WTC11 (cell line): ENCODE measurements at regions not wholly inside any gene's neighbourhood (a gene's known extent, or its start where the extent isn't known, plus 50 kb on each side); places are given as distances from the start of the nearest gene placed in this dataset.
"Not testable (repeated sequence)": the region's sequence is repeated elsewhere in the genome, so short reads cannot be mapped to it uniquely, and the experiment has no call there.

Source experiments
- CREB1 ChIP-seq: sonication (generic); formaldehyde crosslinking; IDR thresholded peaks from 2 replicates; pipeline ENCODE4 v1.8.0; 2023; ENCODE audit warnings: mild to moderate bottlenecking, missing genetic modification reagents
- FOXJ3 ChIP-seq: sonication (generic); formaldehyde crosslinking; IDR thresholded peaks from 2 replicates; pipeline ENCODE4 v1.9.0; 2021; ENCODE audit warnings: missing genetic modification reagents, mild to moderate bottlenecking, borderline replicate concordance
- FOXK1 ChIP-seq: sonication (generic); formaldehyde crosslinking; IDR thresholded peaks from 2 replicates; pipeline ENCODE4 v1.8.0; 2022; ENCODE audit warnings: mild to moderate bottlenecking, moderate library complexity, missing genetic modification reagents
- GTF2I ChIP-seq: fragments of 250-450 bp; sonication (Bioruptor Pico); conservative IDR thresholded peaks from 2 replicates; pipeline ENCODE4 v1.4.0; 2021; ENCODE audit warnings: mild to moderate bottlenecking
- NR1H2 ChIP-seq: sonication (generic); formaldehyde crosslinking; IDR thresholded peaks from 2 replicates; pipeline ENCODE4 v1.9.0; 2021; ENCODE audit warnings: mild to moderate bottlenecking, moderate library complexity, missing genetic modification reagents
- NR2C2 ChIP-seq: sonication (generic); formaldehyde crosslinking; IDR thresholded peaks from 2 replicates; pipeline ENCODE4 v1.8.0; 2022; ENCODE audit warnings: mild to moderate bottlenecking, missing genetic modification reagents
- SP1 ChIP-seq: sonication (generic); formaldehyde crosslinking; conservative IDR thresholded peaks from 2 replicates; pipeline ENCODE4 v1.8.1; 2022; ENCODE audit warnings: missing genetic modification reagents
- TF ChIP-seq, protein P1 (sequence below): fragments of 250-450 bp; sonication (Bioruptor Pico); IDR thresholded peaks from 2 replicates; pipeline ENCODE4 v2.1.2; 2022; ENCODE audit warnings: mild to moderate bottlenecking, moderate library complexity
- TF ChIP-seq, protein P2 (sequence below): fragments of 200-600 bp; IDR thresholded peaks from 2 replicates; pipeline ENCODE4 v1.8.0; 2022; ENCODE audit warnings: antibody characterized with exemption
- TF ChIP-seq, protein P3 (sequence below): sonication (generic); formaldehyde crosslinking; IDR thresholded peaks from 2 replicates; pipeline ENCODE4 v1.8.0; 2022; ENCODE audit warnings: mild to moderate bottlenecking, missing genetic modification reagents
- TF ChIP-seq, protein P4 (sequence below): sonication (generic); formaldehyde crosslinking; IDR thresholded peaks from 2 replicates; pipeline ENCODE4 v1.8.1; 2023; ENCODE audit warnings: mild to moderate bottlenecking, missing genetic modification reagents, borderline replicate concordance
- TF ChIP-seq, protein P5 (sequence below): sonication (generic); formaldehyde crosslinking; IDR thresholded peaks from 2 replicates; pipeline ENCODE4 v1.8.0; 2023; ENCODE audit warnings: mild to moderate bottlenecking, missing genetic modification reagents

DNA sequence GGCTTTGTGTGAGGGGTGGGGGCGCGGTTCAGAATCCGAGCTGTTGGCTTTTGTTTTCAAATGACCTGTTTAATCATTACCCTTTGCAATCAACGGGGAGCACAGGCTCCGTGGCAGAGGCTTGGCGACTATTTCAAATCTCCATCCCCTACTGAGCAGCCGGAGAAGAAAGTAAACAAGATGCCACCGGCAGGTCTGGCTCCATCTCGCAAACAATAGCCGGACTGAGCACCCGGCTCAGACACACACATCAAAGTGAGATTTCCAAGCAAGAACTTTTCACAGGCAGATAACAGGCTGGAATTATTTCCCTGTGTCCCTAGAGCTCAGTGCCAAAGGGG, 143.4 kb downstream of the GTF2IRD2B start:
- TF ChIP-seq, protein P1, sequence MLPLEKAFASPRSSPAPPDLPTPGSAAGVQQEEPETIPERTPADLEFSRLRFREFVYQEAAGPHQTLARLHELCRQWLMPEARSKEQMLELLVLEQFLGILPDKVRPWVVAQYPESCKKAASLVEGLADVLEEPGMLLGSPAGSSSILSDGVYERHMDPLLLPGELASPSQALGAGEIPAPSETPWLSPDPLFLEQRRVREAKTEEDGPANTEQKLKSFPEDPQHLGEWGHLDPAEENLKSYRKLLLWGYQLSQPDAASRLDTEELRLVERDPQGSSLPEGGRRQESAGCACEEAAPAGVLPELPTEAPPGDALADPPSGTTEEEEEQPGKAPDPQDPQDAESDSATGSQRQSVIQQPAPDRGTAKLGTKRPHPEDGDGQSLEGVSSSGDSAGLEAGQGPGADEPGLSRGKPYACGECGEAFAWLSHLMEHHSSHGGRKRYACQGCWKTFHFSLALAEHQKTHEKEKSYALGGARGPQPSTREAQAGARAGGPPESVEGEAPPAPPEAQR (CRISPR knock-in tag) = not testable (repeated sequence)
- not testable (repeated sequence) for TF ChIP-seq NR1H2 (CRISPR knock-in tag); SP1 (CRISPR knock-in tag); FOXK1 (CRISPR knock-in tag); GTF2I; CREB1 (CRISPR knock-in tag); FOXJ3 (CRISPR knock-in tag); NR2C2 (CRISPR knock-in tag)
- TF ChIP-seq, protein P2, sequence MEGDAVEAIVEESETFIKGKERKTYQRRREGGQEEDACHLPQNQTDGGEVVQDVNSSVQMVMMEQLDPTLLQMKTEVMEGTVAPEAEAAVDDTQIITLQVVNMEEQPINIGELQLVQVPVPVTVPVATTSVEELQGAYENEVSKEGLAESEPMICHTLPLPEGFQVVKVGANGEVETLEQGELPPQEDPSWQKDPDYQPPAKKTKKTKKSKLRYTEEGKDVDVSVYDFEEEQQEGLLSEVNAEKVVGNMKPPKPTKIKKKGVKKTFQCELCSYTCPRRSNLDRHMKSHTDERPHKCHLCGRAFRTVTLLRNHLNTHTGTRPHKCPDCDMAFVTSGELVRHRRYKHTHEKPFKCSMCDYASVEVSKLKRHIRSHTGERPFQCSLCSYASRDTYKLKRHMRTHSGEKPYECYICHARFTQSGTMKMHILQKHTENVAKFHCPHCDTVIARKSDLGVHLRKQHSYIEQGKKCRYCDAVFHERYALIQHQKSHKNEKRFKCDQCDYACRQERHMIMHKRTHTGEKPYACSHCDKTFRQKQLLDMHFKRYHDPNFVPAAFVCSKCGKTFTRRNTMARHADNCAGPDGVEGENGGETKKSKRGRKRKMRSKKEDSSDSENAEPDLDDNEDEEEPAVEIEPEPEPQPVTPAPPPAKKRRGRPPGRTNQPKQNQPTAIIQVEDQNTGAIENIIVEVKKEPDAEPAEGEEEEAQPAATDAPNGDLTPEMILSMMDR = not testable (repeated sequence)
- TF ChIP-seq, protein P3, sequence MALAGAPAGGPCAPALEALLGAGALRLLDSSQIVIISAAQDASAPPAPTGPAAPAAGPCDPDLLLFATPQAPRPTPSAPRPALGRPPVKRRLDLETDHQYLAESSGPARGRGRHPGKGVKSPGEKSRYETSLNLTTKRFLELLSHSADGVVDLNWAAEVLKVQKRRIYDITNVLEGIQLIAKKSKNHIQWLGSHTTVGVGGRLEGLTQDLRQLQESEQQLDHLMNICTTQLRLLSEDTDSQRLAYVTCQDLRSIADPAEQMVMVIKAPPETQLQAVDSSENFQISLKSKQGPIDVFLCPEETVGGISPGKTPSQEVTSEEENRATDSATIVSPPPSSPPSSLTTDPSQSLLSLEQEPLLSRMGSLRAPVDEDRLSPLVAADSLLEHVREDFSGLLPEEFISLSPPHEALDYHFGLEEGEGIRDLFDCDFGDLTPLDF (CRISPR knock-in tag) = not testable (repeated sequence)
- TF ChIP-seq, protein P4, sequence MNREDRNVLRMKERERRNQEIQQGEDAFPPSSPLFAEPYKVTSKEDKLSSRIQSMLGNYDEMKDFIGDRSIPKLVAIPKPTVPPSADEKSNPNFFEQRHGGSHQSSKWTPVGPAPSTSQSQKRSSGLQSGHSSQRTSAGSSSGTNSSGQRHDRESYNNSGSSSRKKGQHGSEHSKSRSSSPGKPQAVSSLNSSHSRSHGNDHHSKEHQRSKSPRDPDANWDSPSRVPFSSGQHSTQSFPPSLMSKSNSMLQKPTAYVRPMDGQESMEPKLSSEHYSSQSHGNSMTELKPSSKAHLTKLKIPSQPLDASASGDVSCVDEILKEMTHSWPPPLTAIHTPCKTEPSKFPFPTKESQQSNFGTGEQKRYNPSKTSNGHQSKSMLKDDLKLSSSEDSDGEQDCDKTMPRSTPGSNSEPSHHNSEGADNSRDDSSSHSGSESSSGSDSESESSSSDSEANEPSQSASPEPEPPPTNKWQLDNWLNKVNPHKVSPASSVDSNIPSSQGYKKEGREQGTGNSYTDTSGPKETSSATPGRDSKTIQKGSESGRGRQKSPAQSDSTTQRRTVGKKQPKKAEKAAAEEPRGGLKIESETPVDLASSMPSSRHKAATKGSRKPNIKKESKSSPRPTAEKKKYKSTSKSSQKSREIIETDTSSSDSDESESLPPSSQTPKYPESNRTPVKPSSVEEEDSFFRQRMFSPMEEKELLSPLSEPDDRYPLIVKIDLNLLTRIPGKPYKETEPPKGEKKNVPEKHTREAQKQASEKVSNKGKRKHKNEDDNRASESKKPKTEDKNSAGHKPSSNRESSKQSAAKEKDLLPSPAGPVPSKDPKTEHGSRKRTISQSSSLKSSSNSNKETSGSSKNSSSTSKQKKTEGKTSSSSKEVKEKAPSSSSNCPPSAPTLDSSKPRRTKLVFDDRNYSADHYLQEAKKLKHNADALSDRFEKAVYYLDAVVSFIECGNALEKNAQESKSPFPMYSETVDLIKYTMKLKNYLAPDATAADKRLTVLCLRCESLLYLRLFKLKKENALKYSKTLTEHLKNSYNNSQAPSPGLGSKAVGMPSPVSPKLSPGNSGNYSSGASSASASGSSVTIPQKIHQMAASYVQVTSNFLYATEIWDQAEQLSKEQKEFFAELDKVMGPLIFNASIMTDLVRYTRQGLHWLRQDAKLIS (CRISPR knock-in tag) = not testable (repeated sequence)
- TF ChIP-seq, protein P5, sequence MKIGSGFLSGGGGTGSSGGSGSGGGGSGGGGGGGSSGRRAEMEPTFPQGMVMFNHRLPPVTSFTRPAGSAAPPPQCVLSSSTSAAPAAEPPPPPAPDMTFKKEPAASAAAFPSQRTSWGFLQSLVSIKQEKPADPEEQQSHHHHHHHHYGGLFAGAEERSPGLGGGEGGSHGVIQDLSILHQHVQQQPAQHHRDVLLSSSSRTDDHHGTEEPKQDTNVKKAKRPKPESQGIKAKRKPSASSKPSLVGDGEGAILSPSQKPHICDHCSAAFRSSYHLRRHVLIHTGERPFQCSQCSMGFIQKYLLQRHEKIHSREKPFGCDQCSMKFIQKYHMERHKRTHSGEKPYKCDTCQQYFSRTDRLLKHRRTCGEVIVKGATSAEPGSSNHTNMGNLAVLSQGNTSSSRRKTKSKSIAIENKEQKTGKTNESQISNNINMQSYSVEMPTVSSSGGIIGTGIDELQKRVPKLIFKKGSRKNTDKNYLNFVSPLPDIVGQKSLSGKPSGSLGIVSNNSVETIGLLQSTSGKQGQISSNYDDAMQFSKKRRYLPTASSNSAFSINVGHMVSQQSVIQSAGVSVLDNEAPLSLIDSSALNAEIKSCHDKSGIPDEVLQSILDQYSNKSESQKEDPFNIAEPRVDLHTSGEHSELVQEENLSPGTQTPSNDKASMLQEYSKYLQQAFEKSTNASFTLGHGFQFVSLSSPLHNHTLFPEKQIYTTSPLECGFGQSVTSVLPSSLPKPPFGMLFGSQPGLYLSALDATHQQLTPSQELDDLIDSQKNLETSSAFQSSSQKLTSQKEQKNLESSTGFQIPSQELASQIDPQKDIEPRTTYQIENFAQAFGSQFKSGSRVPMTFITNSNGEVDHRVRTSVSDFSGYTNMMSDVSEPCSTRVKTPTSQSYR = not testable (repeated sequence)
